NCI-H146 (cell line): ENCODE measurements at regions not wholly inside any gene's neighbourhood (a gene's known extent, or its start where the extent isn't known, plus 50 kb on each side); places are given as distances from the start of the nearest gene placed in this dataset.
"Not testable (repeated sequence)": the region's sequence is repeated elsewhere in the genome, so short reads cannot be mapped to it uniquely, and the experiment has no call there.

Experiments used
- DNase-seq: peaks from one replicate; lab custom pipeline; 2025; lab: John Stamatoyannopoulos, UW

- DNase-seq: no peak
These were observed 87.1 kb downstream of the SCN11A start for GRCh38 chr3:38964646-38965045.

- DNase-seq: no peak
These were observed 87.5 kb downstream of the SCN11A start for GRCh38 chr3:38964204-38964603.

- DNase-seq: peak; percentile 2
These were observed 90.7 kb downstream of the SCN11A start for GRCh38 chr3:38960953-38961622.

GRCh38 chr3:38960042-38960622 lies 91.6 kb downstream of the SCN11A start:
- no peak for DNase-seq

- DNase-seq: no peak
These were observed 93.6 kb downstream of the SCN11A start for GRCh38 chr3:38958026-38958720.

- DNase-seq: no peak
These were observed 94.4 kb downstream of the SCN11A start for GRCh38 chr3:38957296-38957695.

- no peak for DNase-seq
These were observed 99.0 kb downstream of the SCN11A start for GRCh38 chr3:38952721-38953120.

GRCh38 chr3:38951167-38951566 lies 100.6 kb downstream of the SCN11A start:
- DNase-seq: not testable (repeated sequence)

GRCh38 chr3:38950581-38950980 lies 101.2 kb downstream of the SCN11A start:
- DNase-seq: no peak

GRCh38 chr3:38949994-38950393 lies 101.8 kb downstream of the SCN11A start:
- no peak for DNase-seq

GRCh38 chr3:38940394-38940793 lies 111.3 kb downstream of the SCN11A start:
- DNase-seq: no peak

- DNase-seq: no peak
These were observed 109.3 kb upstream of the SCN10A start for GRCh38 chr3:38925351-38925750.

GRCh38 chr3:38916706-38917105 lies 100.7 kb upstream of the SCN10A start:
- no peak for DNase-seq

GRCh38 chr3:38907426-38907825 lies 91.4 kb upstream of the SCN10A start:
- no peak for DNase-seq

- peak; percentile 7 for DNase-seq
These were observed 74.4 kb upstream of the SCN10A start for GRCh38 chr3:38890426-38890825.

- DNase-seq: no peak
These were observed 62.6 kb upstream of the SCN10A start for GRCh38 chr3:38878646-38879045.
